Ishikawa (cell line): ENCODE measurements at regions not wholly inside any gene's neighbourhood (a gene's known extent, or its start where the extent isn't known, plus 50 kb on each side); places are given as distances from the start of the nearest gene placed in this dataset.

Experiments
- CEBPB ChIP-seq: IDR thresholded peaks from 2 replicates; pipeline ENCODE4 v1.6.1; 2012
- EP300 ChIP-seq: IDR thresholded peaks from 2 replicates; pipeline ENCODE4 v1.6.1; 2012; ENCODE audit warnings: borderline replicate concordance
- NFIC ChIP-seq: IDR thresholded peaks from 2 replicates; pipeline ENCODE4 v1.6.1; 2012
- TAF1 ChIP-seq: IDR thresholded peaks from 2 replicates; pipeline ENCODE4 v1.6.1; 2012; ENCODE audit warnings: low read depth, mild to moderate bottlenecking
- TEAD4 ChIP-seq: IDR thresholded peaks from 2 replicates; pipeline ENCODE4 v1.6.1; 2012
- TF ChIP-seq, protein P1 (sequence below): IDR thresholded peaks from 2 replicates; pipeline ENCODE4 v1.6.1; 2012

DNA sequence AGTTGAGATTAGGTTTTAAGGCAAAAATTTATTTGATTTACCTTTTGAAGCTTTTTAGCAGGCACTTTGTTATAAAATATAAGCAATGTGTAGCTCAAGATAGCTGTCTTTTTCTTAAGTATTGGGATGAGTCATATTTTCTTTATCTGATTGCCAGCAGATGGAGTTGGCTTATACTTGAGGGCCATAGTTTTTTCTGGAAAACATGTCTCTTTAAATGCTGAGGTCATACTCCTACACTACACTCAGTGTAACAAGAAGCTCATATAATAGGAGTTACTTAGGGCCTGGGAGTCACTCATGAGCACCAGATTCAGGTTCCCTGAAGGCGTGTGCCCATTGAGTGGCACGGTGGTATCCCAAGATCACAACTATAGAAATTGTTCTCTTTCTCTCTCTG is 579.8 kb downstream of the EDEM1 start:
- TF ChIP-seq TAF1 (no peak), NFIC (no peak), CEBPB (no peak), EP300 (no peak), TEAD4 (no peak)
- TF ChIP-seq, protein P1, sequence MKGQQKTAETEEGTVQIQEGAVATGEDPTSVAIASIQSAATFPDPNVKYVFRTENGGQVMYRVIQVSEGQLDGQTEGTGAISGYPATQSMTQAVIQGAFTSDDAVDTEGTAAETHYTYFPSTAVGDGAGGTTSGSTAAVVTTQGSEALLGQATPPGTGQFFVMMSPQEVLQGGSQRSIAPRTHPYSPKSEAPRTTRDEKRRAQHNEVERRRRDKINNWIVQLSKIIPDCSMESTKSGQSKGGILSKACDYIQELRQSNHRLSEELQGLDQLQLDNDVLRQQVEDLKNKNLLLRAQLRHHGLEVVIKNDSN: no peak
